ENCODE measurements at regions not wholly inside any gene's neighbourhood (a gene's known extent, or its start where the extent isn't known, plus 50 kb on each side); places are given as distances from the start of the nearest gene placed in this dataset.
"Not testable (repeated sequence)": the region's sequence is repeated elsewhere in the genome, so short reads cannot be mapped to it uniquely, and the experiment has no call there.

GRCh38 chr9:74036549-74037231, 460.4 kb upstream of the RORB start:
- no peak for DNase-seq

DNA sequence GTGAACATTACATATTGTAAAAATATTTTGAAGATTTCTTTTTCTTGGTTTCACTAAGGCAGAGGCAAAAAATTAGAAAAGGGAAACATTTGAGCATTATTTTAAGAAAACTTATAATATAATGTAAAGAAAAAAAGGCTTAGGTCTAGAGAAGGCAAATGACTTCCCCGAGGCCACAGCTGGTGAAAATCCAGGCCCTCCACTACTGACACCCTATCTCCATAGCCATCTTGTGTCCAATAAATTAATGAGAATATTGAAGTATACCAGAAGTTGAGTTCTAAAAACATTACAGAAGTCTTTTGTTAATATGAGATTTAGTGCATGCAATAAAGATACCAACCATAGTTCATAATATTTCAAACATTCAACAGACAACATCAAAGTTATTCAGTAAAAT, 459.9 kb upstream of the RORB start:
- no peak for DNase-seq

- no peak for DNase-seq
Observed at GRCh38 chr9:74041588-74041987, 455.5 kb upstream of the RORB start.

DNA sequence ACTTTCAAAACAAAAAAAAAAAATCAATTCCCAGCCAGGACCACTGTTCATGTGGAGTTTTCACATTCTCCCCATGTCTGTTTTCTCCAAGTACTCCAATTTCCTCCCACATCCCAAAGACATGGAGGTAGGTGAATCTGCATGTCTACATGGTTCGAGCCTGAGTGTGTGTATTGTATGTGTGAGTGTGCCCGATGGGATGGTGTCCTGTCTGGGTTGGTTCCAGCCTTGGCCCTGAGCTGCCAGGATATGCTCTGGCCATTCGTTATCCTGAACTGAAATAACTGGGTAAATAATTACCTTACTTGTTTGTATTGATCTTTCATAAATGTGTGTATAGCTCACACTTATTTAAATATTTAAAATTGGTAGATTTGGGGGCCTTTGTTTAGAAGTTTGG, 452.3 kb upstream of the RORB start:
- no peak for DNase-seq

GRCh38 chr9:74056023-74056422, 441.1 kb upstream of the RORB start:
- no peak for DNase-seq

DNA sequence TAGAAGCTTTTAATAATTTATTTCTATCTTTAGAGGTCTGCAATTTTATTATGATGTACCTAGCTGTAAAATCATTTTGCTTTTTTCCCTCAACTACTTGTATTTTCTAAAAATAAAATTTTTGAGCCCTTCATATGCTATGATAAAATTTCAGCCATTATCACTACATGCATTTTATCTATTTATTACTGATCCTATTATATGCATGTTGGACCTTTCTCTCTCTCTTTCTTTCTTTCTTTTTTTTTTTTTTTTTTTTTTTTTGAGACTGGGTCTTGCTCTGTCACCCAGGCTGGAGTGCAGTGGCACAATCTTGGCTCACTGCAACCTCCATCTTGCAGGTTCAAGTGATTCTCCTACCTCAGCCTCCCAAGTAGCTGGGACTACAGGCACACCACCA, 440.1 kb upstream of the RORB start:
- not testable (repeated sequence) for DNase-seq

DNA sequence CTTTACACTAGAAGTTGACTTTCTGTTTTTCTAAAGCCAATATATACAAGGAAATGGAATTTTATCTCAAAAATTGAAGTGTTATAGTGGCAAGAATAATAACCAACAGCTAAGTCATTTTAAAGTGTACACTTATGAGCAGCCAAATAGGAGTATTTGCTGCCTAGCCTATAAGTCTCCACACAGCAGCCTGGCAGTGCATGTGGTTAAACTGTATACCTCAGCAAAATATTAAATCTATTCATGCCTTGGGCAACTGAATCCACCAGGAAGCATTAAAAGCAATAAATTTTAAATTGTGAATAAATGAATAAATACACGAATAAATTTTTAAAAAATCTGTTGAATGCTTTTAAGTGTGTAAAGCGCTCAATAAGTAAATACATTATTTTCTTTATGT, 432.4 kb upstream of the RORB start:
- no peak for DNase-seq

DNA sequence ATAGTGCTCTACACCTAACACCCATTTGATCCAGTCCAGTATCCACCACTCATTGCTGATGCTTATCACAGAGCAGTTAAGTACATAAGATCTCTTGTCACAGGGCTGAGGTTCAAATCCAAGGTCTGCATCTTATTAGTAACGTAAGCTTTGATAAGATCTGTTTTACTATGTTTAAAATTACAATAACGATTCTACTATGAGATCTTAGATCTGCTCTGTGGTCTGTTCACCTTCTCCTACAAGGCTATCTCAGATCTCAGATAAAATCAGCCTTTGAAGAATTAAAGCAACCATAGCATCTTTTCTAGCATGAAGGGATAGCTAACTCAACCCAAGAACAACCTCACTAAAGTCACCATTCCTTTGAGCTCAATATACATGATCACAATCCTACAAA, 431.0 kb upstream of the RORB start:
- no peak for DNase-seq

DNA sequence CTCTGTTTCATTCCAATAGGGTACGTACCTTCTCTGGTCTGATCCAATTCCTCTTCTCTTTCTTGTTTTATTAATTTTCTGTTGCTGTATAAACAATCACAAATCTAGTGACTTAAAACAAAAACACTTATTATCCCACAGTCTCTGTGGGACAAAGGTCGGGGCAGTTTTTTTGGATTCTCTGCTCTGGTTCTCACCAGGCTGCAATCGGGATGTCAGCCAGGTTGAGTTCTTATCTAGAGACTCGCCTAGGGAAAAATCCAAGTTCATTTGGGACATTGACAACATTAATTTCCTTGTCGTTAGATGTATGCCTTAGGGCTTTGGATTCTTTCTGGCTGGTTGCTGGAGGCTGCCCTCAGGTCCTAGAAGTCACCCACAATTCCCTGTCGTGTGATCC, 430.5 kb upstream of the RORB start:
- DNase-seq = no peak

DNA sequence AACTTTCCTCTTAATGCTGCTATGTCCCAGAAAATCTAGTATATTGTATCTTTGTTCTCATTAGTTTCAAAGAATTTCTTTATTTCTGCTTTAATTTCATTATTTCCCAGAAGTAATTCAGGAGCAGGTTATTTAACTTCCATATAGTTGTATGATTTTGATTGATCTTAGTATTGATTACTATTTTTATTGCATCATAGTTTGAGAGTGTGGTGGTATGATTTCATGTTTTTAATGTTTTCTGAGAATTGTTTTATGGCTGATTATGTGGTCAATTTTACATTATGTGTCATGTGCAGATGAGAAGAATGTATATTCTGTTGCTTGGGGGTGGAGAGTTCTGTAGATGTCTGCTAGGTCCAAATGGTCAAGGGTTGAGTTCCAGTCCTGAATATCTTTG, 425.6 kb upstream of the RORB start:
- DNase-seq = no peak

- DNase-seq = no peak
Observed at GRCh38 chr9:74073897-74074296, 423.2 kb upstream of the RORB start.

- DNase-seq = no peak
Observed at GRCh38 chr9:74078647-74079046, 418.5 kb upstream of the RORB start.

- not testable (repeated sequence) for DNase-seq
Observed at GRCh38 chr9:74080652-74081051, 416.5 kb upstream of the RORB start.

DNA sequence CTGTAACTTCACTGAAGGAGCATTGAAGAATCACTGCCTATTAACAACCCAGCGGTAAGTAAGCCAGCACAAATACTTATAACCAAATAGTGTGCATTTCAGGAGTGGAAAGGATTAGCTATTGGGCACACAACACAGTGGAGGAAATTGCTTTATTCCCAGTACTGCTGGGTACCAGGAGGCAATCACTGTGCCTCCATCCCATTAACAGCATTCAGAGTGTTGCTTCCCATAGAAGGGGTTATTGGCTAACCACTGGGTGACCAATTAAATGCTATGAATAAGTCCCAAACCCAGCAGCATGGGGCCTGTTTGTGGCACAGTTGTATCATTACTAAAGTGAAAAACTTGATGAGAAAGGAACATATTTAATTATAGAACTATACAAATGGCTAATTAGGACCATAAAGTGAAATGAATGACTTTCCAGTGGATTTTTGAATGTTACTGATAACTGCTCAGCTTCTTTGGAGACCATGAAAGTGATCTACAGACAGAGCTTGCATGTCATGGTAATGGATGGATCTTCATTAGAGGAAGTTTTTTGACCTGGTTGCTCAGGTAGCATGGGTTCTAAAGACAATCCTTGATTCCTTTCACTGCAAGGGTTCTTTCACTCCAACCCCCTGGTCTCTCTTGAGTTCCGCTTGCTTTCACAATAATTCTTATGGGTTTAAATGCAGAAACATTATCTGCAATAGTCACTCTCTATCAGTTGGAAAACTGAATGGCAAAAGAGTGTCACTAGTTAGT, 413.3 kb upstream of the RORB start:
- no peak for DNase-seq

DNA sequence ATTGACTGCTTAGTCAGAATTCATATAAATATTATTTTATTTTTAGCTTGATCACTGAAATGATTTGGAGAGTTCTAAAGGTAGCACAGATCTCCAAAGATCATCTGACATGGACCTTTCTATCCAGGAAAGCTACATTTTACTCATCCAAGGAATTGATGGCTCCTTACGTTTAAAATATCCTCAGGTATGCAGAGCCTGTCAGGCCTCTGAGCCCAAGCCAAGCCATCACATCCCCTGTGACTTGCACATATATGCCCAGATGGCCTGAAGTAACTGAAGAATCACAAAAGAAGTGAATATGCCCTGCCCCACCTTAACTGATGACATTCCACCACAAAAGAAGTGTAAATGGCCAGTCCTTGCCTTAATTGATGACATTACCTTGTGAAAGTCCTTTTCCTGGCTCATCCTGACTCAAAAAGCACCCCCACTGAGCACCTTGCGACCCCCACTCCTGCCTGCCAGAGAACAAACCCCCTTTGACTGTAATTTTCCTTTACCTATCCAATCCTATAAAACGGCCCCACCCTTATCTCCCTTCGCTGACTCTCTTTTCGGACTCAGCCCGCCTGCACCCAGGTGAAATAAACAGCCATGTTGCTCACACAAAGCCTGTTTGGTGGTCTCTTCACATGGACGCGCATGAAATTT, 411.6 kb upstream of the RORB start:
- not testable (repeated sequence) for DNase-seq

GRCh38 chr9:74090921-74091320, 406.2 kb upstream of the RORB start:
- DNase-seq = not testable (repeated sequence)

GRCh38 chr9:74092491-74092834, 404.7 kb upstream of the RORB start:
- no peak for DNase-seq

DNA sequence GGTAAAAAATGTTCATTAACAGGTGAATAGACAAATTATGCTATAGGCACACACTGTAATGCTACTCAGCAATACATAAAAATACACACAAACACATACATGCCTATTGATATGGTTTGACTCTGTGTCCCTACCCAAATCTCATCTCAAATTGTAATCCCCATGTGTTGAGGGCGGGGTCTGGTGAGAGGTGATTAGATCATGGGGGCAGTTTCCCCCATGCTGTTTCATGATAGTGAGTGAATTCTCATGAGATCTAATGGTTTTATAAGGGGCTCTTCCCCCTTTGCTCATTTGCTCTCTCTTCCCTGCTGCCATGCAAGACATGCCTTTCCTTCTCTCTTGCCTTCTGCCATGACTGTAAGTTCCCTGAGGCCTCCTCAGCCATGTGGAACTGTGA, 403.1 kb upstream of the RORB start:
- not testable (repeated sequence) for DNase-seq

DNA sequence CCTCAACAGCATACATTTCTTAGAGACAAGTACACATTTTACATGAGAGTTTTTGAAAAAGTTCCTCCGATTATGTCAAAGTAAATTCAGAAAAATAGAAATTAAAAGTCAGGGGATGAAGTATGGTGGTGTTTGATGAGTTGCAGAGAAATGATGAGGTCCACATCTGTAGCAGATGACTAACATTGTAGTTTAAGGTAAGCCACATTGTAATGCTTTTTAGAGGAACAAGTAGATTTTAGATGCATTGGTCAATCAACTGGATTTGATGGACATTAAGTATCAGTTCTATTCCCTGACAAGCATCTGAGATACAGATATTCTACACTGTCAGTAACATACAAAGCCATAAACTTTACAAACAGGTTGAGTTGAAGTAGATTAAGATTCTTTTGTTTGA, 402.4 kb upstream of the RORB start:
- DNase-seq = no peak

DNA sequence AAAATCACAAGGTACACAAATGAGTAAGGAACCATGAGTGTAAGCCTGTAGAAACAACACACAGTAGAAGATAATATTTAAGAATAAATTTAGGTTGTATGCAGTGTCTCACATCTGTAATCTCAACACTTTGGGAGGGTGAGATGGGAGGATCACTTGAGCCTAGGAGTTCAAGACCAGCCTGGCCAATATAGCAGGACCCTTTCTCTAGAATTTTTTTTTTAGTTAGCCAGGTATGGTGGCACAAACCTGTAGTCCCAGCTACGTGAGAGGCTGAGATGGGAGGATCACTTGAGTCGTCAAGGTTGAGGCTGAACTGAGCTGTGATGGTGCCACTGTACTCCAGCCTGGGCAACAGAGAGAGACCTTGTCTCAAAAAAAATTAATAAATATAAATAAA, 401.2 kb upstream of the RORB start:
- no peak for DNase-seq

DNA sequence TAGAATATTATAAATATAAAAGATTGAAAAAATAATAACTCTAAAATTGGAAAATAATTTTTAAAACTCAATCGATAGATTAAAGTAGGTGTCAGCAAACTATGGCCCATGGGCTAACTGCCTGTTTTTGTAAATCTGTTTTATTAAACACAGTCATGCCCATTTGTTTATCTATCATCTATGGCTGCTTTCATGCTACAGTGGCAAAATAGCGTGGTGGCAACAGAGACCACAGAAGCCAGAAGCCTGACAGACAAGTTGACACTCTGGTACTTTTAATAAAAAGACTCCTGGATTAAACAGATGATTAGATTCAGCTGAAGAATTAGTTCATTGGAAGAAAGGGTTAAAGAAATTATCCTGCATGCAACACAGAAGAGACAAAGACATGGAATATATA, 400.7 kb upstream of the RORB start:
- no peak for DNase-seq

DNA sequence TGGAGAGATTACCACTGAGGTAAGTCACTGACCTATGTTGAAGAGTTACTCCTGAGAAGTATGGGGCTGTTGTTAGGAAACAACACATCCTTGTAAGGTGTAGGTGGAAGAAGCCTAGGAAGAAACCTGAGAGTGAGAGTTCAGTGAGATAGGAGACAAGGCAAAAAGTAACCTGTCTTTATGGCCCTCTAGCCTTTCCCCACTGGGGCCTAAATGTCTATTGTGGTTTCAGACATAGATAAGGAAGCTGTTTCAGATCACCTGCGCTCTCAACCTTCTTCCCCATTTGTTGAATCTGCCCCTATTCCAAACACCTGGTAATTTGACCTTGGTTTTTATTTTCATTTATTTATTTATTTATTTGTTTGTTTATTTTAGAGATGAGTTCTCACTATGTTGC, 397.1 kb upstream of the RORB start:
- DNase-seq = no peak

DNA sequence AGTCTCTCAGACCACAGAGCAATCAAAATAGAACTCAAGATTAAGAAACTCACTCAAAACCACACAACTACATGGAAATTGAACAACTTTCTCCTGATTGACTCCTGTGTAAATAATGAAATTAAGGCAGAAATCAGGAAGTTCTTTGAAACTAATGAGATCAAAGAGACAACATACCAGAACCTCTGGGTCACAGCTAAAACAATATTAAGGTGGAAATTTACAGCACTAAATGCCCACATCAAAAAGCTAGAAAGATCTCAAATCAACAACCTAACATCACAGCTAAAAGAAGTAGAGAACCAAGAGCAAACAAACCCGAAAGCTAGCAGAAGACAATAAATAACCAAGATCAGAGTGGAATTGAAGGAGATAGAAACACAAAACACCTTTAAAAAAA, 395.0 kb upstream of the RORB start:
- not testable (repeated sequence) for DNase-seq

DNA sequence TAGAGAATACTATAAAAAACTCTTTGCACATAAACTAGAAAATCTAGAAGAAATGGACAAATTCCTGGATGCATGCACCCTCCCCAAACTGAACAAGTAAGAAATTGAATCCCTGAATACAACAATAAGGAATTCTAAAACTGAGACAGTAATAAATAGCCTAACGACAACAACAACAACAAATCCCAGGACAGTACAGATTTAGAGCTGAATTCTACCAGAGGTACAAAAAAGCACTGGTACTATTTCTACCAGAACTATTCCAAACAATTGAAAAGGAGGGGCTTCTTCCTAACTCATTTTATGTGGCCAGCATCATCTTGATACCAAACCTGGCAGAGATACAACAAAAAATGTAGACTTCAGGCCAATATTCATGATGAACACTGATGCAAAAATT, 394.4 kb upstream of the RORB start:
- DNase-seq = no peak

Measured in CD4-positive, alpha-beta T cell treated with Interleukin-4 for 4 hours (primary cell).